D721Med (cell line): ENCODE measurements at regions not wholly inside any gene's neighbourhood (a gene's known extent, or its start where the extent isn't known, plus 50 kb on each side); places are given as distances from the start of the nearest gene placed in this dataset.

Experiments
- DNase-seq: peaks from one replicate; pipeline ENCODE4 v3.0.0; 2011; ENCODE audit warnings: low spot score; ENCODE audit not compliant: insufficient read length
- FAIRE-seq: peaks from 2 replicates; lab custom pipeline; 2011; peaks lifted over from hg19 to GRCh38; lab: Jason Lieb, UNC
- TF ChIP-seq, protein P1 (sequence below): IDR thresholded peaks from 2 replicates; pipeline ENCODE4 v1.5.1; 2012; ENCODE audit warnings: mild to moderate bottlenecking, control low read depth; ENCODE audit not compliant: insufficient read depth; ENCODE audit errors: missing control alignments

DNA sequence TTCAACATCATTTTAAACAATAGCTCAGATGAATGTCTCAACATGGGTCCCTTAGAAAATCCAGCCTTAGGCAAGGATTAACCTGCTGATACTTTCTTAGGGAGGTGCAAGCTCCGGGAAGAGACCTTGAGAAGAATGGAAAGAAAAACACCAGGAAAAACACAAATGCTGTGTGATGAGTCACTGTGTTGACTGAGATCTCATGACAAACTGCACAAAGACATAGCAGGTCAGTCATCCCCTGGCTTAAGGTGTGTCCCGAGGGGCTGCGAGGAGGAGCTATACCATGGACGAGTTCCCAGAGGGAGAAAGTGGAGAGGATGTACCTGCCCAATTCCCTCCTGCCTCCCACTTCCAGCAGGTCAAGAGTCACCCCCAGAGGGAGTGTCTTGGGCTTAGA lies 98.0 kb downstream of the TEX36 start:
- FAIRE-seq (no peak), DNase-seq (no peak)
- TF ChIP-seq, protein P1, sequence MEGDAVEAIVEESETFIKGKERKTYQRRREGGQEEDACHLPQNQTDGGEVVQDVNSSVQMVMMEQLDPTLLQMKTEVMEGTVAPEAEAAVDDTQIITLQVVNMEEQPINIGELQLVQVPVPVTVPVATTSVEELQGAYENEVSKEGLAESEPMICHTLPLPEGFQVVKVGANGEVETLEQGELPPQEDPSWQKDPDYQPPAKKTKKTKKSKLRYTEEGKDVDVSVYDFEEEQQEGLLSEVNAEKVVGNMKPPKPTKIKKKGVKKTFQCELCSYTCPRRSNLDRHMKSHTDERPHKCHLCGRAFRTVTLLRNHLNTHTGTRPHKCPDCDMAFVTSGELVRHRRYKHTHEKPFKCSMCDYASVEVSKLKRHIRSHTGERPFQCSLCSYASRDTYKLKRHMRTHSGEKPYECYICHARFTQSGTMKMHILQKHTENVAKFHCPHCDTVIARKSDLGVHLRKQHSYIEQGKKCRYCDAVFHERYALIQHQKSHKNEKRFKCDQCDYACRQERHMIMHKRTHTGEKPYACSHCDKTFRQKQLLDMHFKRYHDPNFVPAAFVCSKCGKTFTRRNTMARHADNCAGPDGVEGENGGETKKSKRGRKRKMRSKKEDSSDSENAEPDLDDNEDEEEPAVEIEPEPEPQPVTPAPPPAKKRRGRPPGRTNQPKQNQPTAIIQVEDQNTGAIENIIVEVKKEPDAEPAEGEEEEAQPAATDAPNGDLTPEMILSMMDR: no peak

DNA sequence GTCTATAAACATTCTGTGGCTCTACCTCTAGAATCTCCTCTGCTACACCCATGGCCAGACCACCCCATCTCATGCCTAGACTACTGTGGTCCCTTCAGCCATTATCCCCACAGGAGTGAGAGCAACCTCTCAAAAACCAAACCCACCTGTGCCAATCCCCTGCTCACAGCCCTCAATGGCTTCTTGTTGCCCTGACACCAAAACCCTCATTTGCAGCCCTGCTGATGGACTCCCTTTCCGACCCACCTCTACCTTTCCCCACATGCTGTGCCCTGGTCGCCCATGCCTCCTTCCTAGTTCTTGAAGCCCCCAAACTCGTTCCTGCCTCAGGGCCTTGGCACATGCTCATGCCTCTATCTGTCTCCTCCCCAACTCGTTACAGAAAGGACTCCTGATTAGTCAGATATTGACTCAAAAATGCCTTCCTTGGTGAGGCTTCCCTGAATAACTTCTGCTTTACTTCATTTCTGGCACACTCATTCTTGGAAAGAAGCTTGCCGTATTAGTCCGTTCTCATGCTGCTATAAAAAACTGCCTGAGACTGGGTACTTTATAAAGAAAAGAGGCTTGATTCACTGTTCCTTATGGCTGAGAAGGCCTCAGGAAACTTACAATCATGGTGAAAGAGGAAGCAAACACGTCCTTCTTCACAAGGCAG lies 104.2 kb downstream of the TEX36 start:
- DNase-seq: no peak
- FAIRE-seq: no peak
- TF ChIP-seq, protein P1: no peak

- no peak for FAIRE-seq
- no peak for DNase-seq
- TF ChIP-seq, protein P1: no peak
Measured at GRCh38 chr10:125575843-125576242, 107.1 kb downstream of the TEX36 start.

DNA sequence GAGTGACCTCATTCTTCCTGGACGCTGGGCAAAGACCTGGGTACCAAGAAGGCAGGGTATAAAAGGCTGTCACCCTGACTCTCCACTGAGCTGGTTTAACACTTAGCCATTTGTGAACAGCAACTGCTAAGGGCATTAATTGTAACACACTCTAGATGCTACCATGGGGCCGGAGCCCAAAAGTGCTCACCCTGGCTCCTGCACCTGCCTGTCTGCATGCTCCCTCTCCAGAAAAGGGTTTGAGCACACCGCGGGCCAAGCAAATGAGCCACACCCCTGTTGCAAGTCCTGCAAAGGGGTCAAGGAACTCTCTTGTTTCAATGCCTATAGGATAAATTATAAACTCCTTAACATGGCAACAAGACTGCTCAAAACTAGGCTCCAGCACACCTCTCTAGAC lies 114.8 kb downstream of the TEX36 start:
- FAIRE-seq (no peak), DNase-seq (no peak)
- TF ChIP-seq, protein P1: no peak

DNA sequence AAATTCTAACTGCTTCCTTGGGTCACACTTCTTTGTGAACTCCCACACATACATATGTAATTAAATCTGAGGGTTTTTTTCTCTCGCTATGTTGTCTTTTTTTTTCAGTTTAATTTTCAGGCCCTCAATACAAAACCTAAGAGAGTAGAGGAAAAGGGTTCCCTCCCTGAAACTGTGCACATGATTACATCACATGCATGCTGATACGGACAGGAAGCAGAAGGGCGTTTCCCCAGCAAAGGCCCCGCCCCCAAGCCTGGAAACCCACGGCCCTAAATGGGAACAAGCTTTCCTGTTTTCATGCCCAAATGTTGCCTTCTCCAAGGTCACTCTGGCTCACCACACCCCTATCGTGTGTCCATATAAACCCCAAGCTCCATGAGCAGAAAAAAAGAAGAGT lies 115.4 kb downstream of the TEX36 start:
- no peak for FAIRE-seq
- no peak for DNase-seq
- TF ChIP-seq, protein P1: no peak

DNA sequence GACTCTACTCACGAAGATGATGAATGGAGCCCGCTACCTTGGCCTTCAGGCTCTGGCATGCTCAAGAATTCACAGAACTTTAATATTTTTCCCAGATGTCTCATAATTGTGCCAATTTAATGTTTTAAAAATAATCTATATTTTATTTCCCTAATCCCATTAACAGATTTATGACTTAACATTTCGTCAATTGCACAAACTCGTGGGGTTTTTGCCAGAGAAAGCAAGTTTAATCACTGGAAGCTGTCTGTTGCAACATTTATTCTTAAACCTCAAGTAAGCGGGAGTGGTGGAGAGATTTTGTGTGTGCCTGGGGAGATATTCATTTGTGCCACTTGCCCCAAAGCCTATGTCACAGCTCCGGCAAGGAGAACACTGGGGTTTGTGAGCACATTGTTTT lies 117.9 kb downstream of the TEX36 start:
- TF ChIP-seq, protein P1: no peak
- DNase-seq (no peak), FAIRE-seq (no peak)

DNA sequence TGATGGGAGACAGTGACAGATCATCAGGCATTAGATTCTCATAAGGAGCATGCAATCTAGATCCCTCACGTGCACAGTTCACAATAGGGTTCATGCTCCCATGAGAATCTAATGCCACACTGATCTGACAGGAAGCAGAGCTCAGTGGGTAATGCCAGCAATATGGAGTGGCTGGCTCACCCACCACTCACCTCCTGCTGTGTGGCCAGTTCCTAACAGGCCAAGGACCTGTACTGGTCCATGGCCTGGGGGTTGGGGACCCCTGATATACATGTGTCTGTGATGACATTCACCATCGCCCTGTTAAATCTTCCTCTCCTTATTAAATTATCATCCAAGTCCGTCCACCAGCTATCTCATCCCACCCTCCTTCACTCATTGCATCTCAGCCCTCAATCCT lies 118.4 kb downstream of the TEX36 start:
- no peak for FAIRE-seq
- TF ChIP-seq, protein P1: no peak
- DNase-seq: no peak
